Activated T-cell treated with anti-CD3 and anti-CD28 coated beads, Interleukin-2, amount 50 U/mL, for 24 hours (primary cell): ENCODE measurements at regions not wholly inside any gene's neighbourhood (a gene's known extent, or its start where the extent isn't known, plus 50 kb on each side); places are given as distances from the start of the nearest gene placed in this dataset.
A peak's percentile ranks its signal among the peaks of the same experiment; 100 is the strongest.

Source experiments
- DNase-seq: peaks from one replicate; pipeline ENCODE4 v3.0.0-alpha.2; 2020
- H3K27ac Mint-ChIP-seq: 2 replicates; pipeline ENCODE4 v1.8.0; 2020; ENCODE audit warnings: mild to moderate bottlenecking, mixed read lengths
- H3K27me3 Mint-ChIP-seq: 2 replicates; pipeline ENCODE4 v1.8.0; 2020; ENCODE audit warnings: mixed read lengths
- H3K36me3 Mint-ChIP-seq: 2 replicates; pipeline ENCODE4 v1.8.0; 2020; ENCODE audit warnings: low read depth, mixed read lengths
- H3K4me1 Mint-ChIP-seq: 2 replicates; pipeline ENCODE4 v1.8.0; 2020; ENCODE audit warnings: low read depth, mixed read lengths
- H3K4me3 Mint-ChIP-seq: 2 replicates; pipeline ENCODE4 v1.8.0; 2020; ENCODE audit warnings: mild to moderate bottlenecking, moderate library complexity, mixed read lengths
- H3K9me3 Mint-ChIP-seq: 2 replicates; pipeline ENCODE4 v1.8.0; 2020; ENCODE audit warnings: mixed read lengths

DNA sequence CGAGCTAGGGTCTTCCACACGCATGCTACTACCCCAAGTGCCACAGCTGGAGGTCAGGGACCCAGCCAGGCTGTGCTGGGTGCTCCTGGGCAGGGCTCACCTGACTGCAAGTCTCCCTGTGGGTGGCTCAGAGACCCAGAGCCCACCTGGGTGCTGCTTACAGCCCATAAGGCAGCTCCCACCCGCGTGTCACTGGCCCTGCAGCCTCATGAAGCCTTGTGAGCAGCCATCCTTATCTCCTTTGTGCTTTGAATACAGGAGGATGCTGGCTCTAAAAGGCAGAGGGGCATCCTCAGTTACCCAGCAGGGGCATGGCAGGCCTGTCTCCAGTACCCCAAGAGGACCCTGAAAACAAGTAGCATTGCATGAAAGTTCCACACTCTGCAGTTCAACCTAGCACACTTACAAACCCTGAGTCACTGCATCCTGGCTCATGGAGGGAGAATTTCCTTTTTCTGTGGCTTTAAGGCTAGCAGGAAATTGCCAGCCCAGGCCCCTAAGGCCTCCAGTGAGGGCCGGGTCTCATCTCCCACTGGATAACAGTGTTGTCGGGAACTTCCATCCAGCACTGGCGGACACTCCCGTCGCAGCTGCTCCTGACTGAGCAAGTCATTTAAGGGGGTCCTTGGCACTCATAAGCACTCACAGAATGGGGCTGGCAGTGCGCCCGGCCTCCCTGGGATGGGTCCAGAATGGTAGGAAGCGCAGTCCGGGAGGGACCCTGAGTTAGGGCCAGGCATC lies 137.1 kb downstream of the RPIA start:
- no peak for DNase-seq
- H3K4me3 Mint-ChIP-seq: no peak overlapping the region
- H3K9me3 Mint-ChIP-seq: no peaks in the 10 kb centered on the region
- H3K36me3 Mint-ChIP-seq: no peaks in the 10 kb centered on the region
- no peaks in the 10 kb centered on the region for H3K4me1 Mint-ChIP-seq
- no peak overlapping the region for H3K27ac Mint-ChIP-seq
- H3K27me3 Mint-ChIP-seq: peaks cover 9% of the 10 kb centered on the region

DNA sequence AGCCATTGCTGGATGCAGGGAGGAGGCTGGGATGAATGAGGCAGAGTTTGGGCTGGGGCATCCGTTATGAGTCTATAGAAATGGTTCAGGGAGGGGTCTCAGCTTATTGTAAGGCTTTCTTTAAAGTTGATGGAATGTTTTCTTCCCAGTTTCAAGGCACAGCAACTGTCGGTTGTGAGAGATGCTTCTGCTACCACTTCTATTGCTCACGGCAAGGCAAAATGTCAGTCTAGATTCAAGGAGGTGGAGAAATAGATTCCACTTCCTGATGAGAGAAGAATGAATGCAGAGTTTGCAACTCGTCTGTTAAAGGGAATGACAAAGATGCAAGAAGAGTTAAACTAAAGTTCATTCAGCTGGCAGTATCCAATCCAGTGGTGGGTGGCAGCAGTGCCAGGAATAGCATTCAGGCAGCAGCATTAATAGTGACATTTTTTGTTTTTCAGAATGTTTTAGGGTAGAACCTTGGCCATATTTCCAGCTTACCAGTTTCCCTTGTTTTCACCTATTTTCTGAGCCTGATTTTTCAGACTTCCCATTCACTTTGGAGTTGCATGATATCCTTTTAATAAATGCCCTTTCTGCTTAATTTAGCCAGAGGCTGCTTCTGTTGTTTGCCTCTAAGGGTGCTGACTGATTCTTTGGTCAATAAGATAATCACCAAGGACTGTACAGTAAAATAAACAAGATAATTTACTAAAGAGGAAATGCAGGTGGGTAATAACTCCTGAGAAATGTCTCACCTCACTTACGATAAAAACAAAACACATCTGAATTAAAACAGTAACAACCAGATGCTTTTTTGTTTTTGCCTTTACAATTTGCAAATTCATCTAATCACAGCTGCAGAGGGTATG lies 138.4 kb downstream of the RPIA start:
- no peak for DNase-seq
- no peaks in the 10 kb centered on the region for H3K4me1 Mint-ChIP-seq
- no peak overlapping the region for H3K27ac Mint-ChIP-seq
- H3K27me3 Mint-ChIP-seq: peaks cover 6% of the 10 kb centered on the region
- H3K9me3 Mint-ChIP-seq: no peaks in the 10 kb centered on the region
- H3K4me3 Mint-ChIP-seq: no peak overlapping the region
- no peaks in the 10 kb centered on the region for H3K36me3 Mint-ChIP-seq

DNA sequence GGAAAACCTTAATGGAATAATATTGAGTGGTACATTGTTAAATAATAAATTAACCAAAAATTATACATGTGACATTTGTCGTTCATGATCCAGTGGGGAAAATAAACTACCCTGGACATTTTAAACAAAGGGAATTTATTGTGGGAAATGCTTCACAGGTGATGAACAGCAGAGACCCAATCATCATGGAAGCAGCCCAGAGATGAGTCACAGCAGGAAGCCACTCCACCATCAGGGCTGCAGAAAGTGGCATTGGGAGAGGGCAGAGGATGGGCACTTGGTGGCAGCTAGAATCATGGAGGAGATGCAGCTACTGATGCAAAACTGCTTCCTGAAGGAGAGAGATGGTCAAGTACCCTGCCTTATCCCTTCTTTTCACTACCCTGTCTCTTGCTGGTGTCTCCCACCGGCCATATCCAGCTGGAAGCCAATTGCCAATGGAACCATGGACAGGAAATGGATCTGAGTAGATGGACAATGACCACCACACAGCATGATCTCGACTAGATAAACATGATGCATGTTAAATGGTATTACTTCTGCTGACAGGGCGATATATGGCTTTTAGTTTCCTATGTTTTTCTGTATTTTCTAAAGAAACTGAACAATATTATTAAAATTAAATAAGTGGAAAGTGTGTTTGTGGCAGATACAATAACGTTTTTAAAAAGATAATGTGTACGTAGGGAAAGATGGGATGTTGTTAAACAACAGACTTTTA lies 139.8 kb downstream of the RPIA start:
- Mint-ChIP-seq H3K27ac (no peak overlapping the region), H3K36me3 (no peaks in the 10 kb centered on the region), H3K27me3 (peaks cover 6% of the 10 kb centered on the region), H3K4me3 (no peak overlapping the region), H3K4me1 (no peaks in the 10 kb centered on the region), H3K9me3 (no peaks in the 10 kb centered on the region)
- DNase-seq: no peak

DNA sequence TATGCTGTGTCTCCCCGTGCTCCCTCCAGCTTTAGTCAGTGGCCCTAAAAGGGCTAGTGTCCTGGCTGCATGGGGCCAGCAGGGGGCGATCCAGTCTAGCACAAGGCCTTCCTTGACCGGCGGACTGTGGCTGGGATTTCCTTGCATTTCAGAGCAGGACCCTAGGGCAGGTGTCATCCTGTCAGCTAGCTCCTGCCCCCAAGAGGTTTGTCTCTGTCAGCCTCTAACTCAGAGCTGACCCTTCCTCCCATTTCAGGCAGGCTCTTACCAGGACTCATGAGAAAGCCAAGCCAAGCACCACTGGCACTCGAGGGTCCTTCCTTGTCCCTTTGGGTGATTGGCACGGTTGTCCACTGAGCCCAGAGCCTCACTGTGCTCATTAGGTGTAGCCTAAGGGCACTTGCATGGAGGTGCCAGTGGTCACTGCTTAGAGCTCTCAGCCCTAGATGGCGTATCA lies 140.3 kb downstream of the RPIA start:
- no peak overlapping the region for H3K27ac Mint-ChIP-seq
- H3K9me3 Mint-ChIP-seq: no peaks in the 10 kb centered on the region
- H3K4me1 Mint-ChIP-seq: no peaks in the 10 kb centered on the region
- peaks cover 6% of the 10 kb centered on the region for H3K27me3 Mint-ChIP-seq
- DNase-seq: peak; percentile 48
- H3K4me3 Mint-ChIP-seq: no peak overlapping the region
- H3K36me3 Mint-ChIP-seq: no peaks in the 10 kb centered on the region

DNA sequence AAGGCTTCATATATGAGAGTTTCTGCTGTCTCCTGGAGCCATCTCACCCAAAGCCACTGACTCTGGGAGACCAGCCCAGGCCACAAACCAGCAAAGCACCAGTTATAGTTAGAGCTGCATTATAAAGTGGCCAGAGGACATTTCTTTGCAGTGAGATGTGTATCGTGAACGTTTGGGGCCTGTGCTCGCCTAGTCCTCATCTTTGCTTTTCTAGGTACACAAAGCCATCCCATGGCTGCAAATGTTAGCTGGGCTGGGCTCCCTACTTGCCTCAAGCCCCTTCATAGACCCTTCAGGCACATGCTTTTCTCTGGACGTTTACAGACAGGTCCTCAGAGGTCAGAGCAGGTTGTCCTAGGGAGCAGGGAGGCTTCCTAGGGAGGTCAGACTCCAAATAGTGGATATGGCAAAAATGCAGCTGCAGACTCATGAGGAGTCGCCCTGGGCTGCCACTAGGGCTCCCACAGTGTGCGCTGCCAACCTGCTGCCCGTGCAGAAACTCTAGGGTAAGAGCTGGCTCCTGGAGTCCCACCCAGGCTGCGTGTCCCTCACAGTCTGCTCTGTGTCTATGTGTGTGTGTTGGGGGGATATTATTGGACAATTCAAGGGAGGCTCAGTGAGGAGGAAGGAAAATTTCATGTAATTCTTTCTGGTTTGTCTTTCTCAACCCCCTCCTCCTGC lies 141.0 kb downstream of the RPIA start:
- no peak for DNase-seq
- Mint-ChIP-seq H3K9me3 (no peaks in the 10 kb centered on the region), H3K4me1 (no peaks in the 10 kb centered on the region), H3K27ac (no peak overlapping the region), H3K27me3 (peaks cover 6% of the 10 kb centered on the region), H3K36me3 (no peaks in the 10 kb centered on the region), H3K4me3 (no peak overlapping the region)

DNA sequence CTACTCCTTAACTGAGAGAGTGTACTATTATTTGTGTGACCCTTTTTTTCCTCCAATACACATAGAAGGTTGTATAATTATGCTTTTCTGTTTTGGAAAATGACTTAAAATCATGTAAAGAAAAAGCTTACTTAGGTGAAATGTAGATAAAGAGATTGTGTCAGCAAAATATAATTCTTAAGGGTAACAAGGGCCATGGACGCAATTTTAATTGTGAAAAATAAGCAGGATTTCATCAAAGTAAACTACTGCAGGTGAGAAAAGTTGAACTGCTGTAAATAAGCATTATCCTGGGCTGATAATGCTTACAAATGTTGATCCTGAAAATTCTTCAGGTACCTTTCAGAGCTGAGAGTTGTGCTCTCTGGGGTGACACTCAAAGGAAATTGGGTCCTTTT lies 141.5 kb downstream of the RPIA start:
- no peak overlapping the region for H3K27ac Mint-ChIP-seq
- DNase-seq: no peak
- no peaks in the 10 kb centered on the region for H3K36me3 Mint-ChIP-seq
- H3K27me3 Mint-ChIP-seq: peaks cover 6% of the 10 kb centered on the region
- H3K4me3 Mint-ChIP-seq: no peak overlapping the region
- H3K4me1 Mint-ChIP-seq: no peaks in the 10 kb centered on the region
- H3K9me3 Mint-ChIP-seq: no peaks in the 10 kb centered on the region

DNA sequence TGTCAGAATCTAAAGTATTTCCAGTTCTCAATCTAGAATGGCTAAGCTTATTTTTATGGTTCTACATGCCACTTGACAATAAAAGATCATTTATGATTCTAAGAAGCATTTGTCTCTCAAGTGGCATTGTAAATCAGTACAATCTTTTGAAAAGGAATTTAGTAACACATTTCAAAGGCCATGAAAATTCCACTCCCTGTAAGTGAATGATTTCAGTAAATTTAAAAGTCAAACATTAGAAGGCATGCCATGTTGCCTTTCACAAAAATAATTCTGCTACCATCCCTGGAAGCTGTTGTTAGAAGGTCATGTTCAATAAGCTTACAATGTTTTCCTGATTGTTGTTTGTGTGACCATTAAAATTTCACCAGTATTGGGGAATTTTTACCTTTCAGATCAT lies 142.9 kb downstream of the RPIA start:
- H3K27ac Mint-ChIP-seq: no peak overlapping the region
- H3K9me3 Mint-ChIP-seq: no peaks in the 10 kb centered on the region
- no peaks in the 10 kb centered on the region for H3K36me3 Mint-ChIP-seq
- H3K4me1 Mint-ChIP-seq: no peaks in the 10 kb centered on the region
- no peak for DNase-seq
- H3K27me3 Mint-ChIP-seq: peaks cover 4% of the 10 kb centered on the region
- no peak overlapping the region for H3K4me3 Mint-ChIP-seq

DNA sequence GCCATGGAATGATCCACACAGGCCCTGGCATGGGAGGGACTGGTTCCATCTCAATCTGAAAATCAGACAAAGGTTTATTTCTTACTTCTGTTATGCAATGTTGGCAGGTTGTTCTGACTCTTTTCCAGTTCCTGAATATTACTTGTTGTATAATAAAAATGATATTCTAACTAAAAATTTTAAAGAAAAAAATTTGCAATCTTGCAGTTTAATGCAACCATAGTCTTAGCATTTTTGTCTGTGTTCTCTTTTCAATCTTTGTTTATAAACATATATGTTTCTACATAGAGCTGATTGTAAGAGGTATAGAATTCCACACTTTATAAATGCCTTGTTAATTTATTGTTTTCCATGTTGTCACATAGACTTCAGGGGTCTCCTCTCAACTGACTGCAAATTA lies 143.4 kb downstream of the RPIA start:
- Mint-ChIP-seq H3K27ac (no peak overlapping the region), H3K4me3 (no peak overlapping the region), H3K4me1 (no peaks in the 10 kb centered on the region)

DNA sequence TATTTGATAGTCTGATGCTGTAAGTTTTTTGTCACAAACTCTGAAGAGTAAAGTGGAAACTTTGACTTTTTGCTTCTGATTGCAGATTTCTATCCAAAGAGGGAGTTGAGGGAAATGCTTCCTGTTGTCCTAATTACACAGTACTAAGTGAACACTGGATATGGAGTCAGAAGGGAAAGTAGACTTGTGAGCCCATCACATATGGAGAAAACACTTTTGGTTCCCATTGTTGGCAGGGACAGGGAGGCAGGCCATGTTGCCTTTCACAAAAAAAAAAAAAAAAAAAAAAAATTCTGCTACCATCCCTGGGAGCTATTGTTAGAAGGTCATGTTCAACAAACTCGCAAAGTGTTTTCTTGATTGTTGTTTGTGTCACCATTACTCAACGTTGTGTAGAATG lies 144.3 kb downstream of the RPIA start:
- no peak for DNase-seq
- Mint-ChIP-seq H3K27me3 (no peaks in the 10 kb centered on the region), H3K4me3 (no peak overlapping the region), H3K27ac (no peak overlapping the region), H3K4me1 (no peaks in the 10 kb centered on the region), H3K9me3 (no peaks in the 10 kb centered on the region), H3K36me3 (no peaks in the 10 kb centered on the region)

More for the DNA sequence above, 143.4 kb downstream of the RPIA start:
- DNase-seq: no peak
- no peaks in the 10 kb centered on the region for H3K27me3 Mint-ChIP-seq
- H3K9me3 Mint-ChIP-seq: no peaks in the 10 kb centered on the region
- H3K36me3 Mint-ChIP-seq: no peaks in the 10 kb centered on the region

DNA sequence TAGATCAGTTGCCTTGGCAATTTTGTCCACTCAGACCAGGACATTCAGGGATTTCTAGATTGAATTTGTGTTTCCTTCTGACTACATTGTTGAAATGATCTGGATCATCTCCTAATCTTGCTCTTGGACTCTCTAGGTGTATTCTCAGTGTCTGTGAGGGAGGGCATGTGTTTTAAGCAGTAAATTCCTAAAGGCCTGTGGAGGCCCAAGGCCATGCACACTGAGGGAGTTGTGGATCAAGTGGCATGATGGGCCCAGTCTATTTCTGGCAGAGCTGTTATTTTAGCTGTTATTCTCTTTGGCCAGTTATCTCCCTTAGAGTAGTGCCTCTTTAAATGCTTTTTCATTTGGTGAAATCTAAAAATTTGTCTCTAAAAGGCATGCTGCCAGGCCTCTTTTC lies 144.9 kb downstream of the RPIA start:
- no peaks in the 10 kb centered on the region for H3K4me1 Mint-ChIP-seq
- DNase-seq: no peak
- H3K36me3 Mint-ChIP-seq: no peaks in the 10 kb centered on the region
- no peak overlapping the region for H3K27ac Mint-ChIP-seq
- no peaks in the 10 kb centered on the region for H3K27me3 Mint-ChIP-seq
- H3K9me3 Mint-ChIP-seq: no peaks in the 10 kb centered on the region
- no peak overlapping the region for H3K4me3 Mint-ChIP-seq

DNA sequence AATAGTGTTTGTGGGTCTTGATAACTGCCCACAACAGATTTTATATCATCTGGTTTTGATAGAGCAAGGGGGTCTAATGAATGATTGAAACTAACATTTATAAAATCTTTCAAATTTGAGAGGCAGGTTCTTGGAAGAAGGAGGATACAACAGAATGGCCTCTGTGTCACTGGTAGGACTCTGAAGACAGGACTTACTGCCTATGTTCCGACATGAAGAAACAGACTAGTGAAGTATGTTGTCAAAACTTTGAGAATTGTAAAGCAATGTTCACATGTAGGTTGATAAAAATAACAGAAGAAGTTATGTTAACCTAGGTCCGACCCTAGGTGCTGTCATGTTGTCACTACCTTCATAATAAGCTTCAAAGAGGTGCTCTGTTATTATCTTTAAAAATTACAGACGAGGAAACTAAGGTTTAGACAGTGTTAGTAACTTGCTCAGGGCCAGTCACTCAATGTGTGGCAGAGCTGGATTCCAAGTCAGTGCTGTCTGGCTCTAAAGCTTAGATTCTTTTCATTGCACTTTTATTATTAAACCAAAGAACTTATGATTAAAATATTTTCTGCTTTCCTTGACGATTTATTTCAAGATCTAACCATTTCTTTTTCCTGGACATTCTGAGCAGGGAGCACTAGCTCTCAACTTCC lies 146.2 kb downstream of the RPIA start:
- Mint-ChIP-seq H3K27me3 (no peaks in the 10 kb centered on the region), H3K4me3 (no peak overlapping the region), H3K9me3 (no peaks in the 10 kb centered on the region), H3K4me1 (no peaks in the 10 kb centered on the region), H3K36me3 (no peaks in the 10 kb centered on the region), H3K27ac (no peak overlapping the region)
- DNase-seq: no peak

DNA sequence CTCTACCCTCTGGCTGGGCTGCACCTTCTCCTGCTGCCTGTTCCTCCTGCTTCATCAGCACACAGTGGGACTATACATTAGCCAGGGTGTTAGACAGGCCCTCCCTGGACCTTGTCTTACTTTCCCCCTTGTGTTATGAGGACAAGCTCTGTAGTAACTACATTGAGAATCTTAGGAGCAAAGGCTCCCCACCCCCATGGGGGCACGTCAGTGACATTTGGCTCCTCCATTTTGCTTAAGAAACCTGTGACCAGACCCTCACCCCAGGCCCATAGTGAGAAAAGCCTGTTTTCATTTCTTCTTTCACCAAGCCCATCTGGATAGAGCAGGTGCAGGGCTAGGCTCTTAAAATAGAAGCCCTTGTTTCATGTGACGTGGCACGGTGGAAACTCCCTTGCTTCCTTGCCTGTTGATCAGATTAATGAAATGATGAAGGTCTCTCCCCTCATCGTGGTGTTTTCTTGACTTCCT lies 146.7 kb downstream of the RPIA start:
- H3K27ac Mint-ChIP-seq: no peak overlapping the region
- no peaks in the 10 kb centered on the region for H3K27me3 Mint-ChIP-seq
- H3K9me3 Mint-ChIP-seq: no peaks in the 10 kb centered on the region
- no peaks in the 10 kb centered on the region for H3K36me3 Mint-ChIP-seq
- no peak for DNase-seq
- H3K4me3 Mint-ChIP-seq: no peak overlapping the region
- H3K4me1 Mint-ChIP-seq: no peaks in the 10 kb centered on the region

DNA sequence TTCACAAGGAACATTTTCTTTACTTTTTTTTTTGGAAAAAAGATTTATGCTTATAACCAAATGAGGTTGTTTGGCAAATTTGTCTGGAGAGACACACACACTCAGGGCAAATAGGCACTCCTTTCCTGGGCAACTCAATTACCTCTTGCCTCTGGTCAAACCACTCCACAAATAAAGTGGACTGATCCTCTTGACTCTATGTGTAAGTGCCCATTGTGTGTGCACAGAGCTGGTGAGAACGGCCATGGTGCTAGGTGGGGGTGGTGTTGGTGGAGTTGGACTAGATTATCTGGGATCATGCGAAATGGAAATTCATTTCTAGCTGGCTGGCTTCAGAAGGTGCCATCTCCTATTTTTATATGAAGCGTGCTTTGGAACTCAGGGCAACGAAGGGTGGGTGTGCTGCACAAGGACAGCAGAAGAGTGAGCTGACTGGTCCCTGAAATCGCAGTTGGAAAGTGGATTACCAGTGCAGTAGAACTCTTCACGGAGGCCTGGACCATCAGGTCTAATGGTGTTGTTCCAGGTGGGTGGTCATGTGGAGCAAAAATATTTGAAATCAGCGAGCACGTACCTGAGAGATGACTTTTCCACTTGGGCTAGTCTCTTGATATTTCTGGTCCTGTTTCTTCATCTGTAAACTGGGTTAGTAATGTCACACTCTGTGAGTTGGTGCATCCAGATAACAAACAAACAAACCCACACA lies 149.9 kb downstream of the RPIA start:
- no peak overlapping the region for H3K4me3 Mint-ChIP-seq
- no peaks in the 10 kb centered on the region for H3K4me1 Mint-ChIP-seq
- no peak for DNase-seq
- peaks cover 4% of the 10 kb centered on the region for H3K27me3 Mint-ChIP-seq
- H3K9me3 Mint-ChIP-seq: no peaks in the 10 kb centered on the region
- no peaks in the 10 kb centered on the region for H3K36me3 Mint-ChIP-seq
- no peak overlapping the region for H3K27ac Mint-ChIP-seq
